ENCODE measurements at regions not wholly inside any gene's neighbourhood (a gene's known extent, or its start where the extent isn't known, plus 50 kb on each side); places are given as distances from the start of the nearest gene placed in this dataset.

GRCh38 chr6:126227833-126228702 lies 111.8 kb upstream of the CENPW start:
- CTCF ChIA-PET: no interaction called here
- POLR2A ChIA-PET: no interaction called here
- Mint-ChIP-seq H3K4me1 (no peaks in the 10 kb centered on the region), H3K36me3 (ENCODE audit: low read depth) (no peaks in the 10 kb centered on the region), H3K27ac (no peak overlapping the region), H3K9me3 (no peaks in the 10 kb centered on the region), H3K4me3 (no peak overlapping the region), H3K27me3 (no peaks in the 10 kb centered on the region)
- ATAC-seq (ENCODE audit: low read depth) (no peak), DNase-seq (no peak)
- intact Hi-C loops (cut with micrococcal nuclease): no loop called here
- no peak for TF ChIP-seq CTCF (IDR thresholded peaks at IDR 0.05)

GRCh38 chr6:126232671-126233070 lies 107.2 kb upstream of the CENPW start:
- H3K4me1 Mint-ChIP-seq: no peaks in the 10 kb centered on the region

GRCh38 chr6:126233192-126233591 lies 106.7 kb upstream of the CENPW start:
- H3K27ac Mint-ChIP-seq: no peak overlapping the region
- CTCF ChIA-PET: no interaction called here
- H3K36me3 Mint-ChIP-seq (ENCODE audit: low read depth): no peaks in the 10 kb centered on the region
- no peak for ATAC-seq (ENCODE audit: low read depth)
- no peak overlapping the region for H3K4me3 Mint-ChIP-seq
- H3K9me3 Mint-ChIP-seq: no peaks in the 10 kb centered on the region
- no peaks in the 10 kb centered on the region for H3K4me1 Mint-ChIP-seq
- TF ChIP-seq CTCF (IDR thresholded peaks at IDR 0.05): no peak
- no peak for DNase-seq
- intact Hi-C loops (cut with micrococcal nuclease): no loop called here
- no peaks in the 10 kb centered on the region for H3K27me3 Mint-ChIP-seq
- POLR2A ChIA-PET: no interaction called here

More at GRCh38 chr6:126232671-126233070, 107.2 kb upstream of the CENPW start:
- ATAC-seq (ENCODE audit: low read depth) (no peak), DNase-seq (no peak)
- Mint-ChIP-seq H3K36me3 (ENCODE audit: low read depth) (no peaks in the 10 kb centered on the region), H3K4me3 (no peak overlapping the region), H3K27ac (no peak overlapping the region), H3K9me3 (no peaks in the 10 kb centered on the region), H3K27me3 (no peaks in the 10 kb centered on the region)
- no peak for TF ChIP-seq CTCF (IDR thresholded peaks at IDR 0.05)
- intact Hi-C loops (cut with micrococcal nuclease): no loop called here
- ChIA-PET POLR2A (no interaction called here), CTCF (no interaction called here)

- ChIA-PET CTCF (no interaction called here), POLR2A (no interaction called here)
- ATAC-seq (ENCODE audit: low read depth): no peak
- Mint-ChIP-seq H3K27me3 (no peaks in the 10 kb centered on the region), H3K36me3 (ENCODE audit: low read depth) (no peaks in the 10 kb centered on the region), H3K4me1 (no peaks in the 10 kb centered on the region), H3K27ac (no peak overlapping the region), H3K9me3 (no peaks in the 10 kb centered on the region), H3K4me3 (no peak overlapping the region)
- TF ChIP-seq CTCF (IDR thresholded peaks at IDR 0.05): no peak
- DNase-seq: no peak
- intact Hi-C loops (cut with micrococcal nuclease): no loop called here
These were observed 104.6 kb upstream of the CENPW start for GRCh38 chr6:126235363-126235762.

GRCh38 chr6:126245077-126245476 lies 94.8 kb upstream of the CENPW start:
- no peaks in the 10 kb centered on the region for H3K36me3 Mint-ChIP-seq (ENCODE audit: low read depth)
- H3K27me3 Mint-ChIP-seq: no peaks in the 10 kb centered on the region
- TF ChIP-seq CTCF (IDR thresholded peaks at IDR 0.05): no peak
- intact Hi-C loops (cut with micrococcal nuclease): no loop called here
- H3K27ac Mint-ChIP-seq: no peak overlapping the region
- DNase-seq (no peak), ATAC-seq (ENCODE audit: low read depth) (no peak)
- H3K9me3 Mint-ChIP-seq: no peaks in the 10 kb centered on the region
- H3K4me1 Mint-ChIP-seq: no peaks in the 10 kb centered on the region
- H3K4me3 Mint-ChIP-seq: no peak overlapping the region
- ChIA-PET POLR2A (no interaction called here), CTCF (no interaction called here)
